Naive thymus-derived CD4-positive, alpha-beta T cell (primary cell): ENCODE measurements at regions not wholly inside any gene's neighbourhood (a gene's known extent, or its start where the extent isn't known, plus 50 kb on each side); places are given as distances from the start of the nearest gene placed in this dataset.

Experiments
- ATAC-seq: fragments of 150-1000 bp; cut with Tn5 transposase; 2 replicates; pipeline ENCODE4 v1.10.0; 2021; ENCODE audit warnings: mild to moderate bottlenecking, moderate library complexity
- CTCF ChIA-PET: fragments of 350-600 bp; sonication (Branson Sonifier 250); formaldehyde crosslinking; loops from one replicate; lab custom pipeline; 2021; ENCODE audit warnings: antibody characterized with exemption; lab: Charles Lee
- POLR2A ChIA-PET: fragments of 350-600 bp; sonication (Branson Sonifier 250); formaldehyde crosslinking; loops from one replicate; lab custom pipeline; 2021; ENCODE audit warnings: antibody characterized with exemption, inconsistent platforms; lab: Charles Lee
- DNase-seq, 9 donors: peaks; one replicate each; pipeline versions ENCODE4 v3.0.0 to v3.0.0-alpha.2; 2020 to 2022; ENCODE audit warnings: mixed read lengths in 1 of 9
- H3K27ac ChIP-seq: one replicate; pipeline ENCODE4 v1.7.0; 2013; ENCODE audit warnings: mild to moderate bottlenecking, low read depth, low read length, moderate library complexity
- H3K27me3 ChIP-seq, 2 donors: one replicate each; pipeline ENCODE4 v1.7.0; 2013; ENCODE audit warnings: low read length in 2 of 2, mild to moderate bottlenecking in 2 of 2, moderate library complexity in 2 of 2; ENCODE audit not compliant: control insufficient read depth in 2 of 2, insufficient read depth in 2 of 2
- H3K36me3 ChIP-seq, 3 experiments: 1 replicate in 2 of 3; 2 replicates in 1 of 3; pipeline ENCODE4 v1.7.0; 2013; ENCODE audit warnings: low read length in 3 of 3, mild to moderate bottlenecking in 3 of 3, moderate library complexity in 1 of 3; ENCODE audit not compliant: insufficient read depth in 3 of 3, control insufficient read depth in 2 of 3
- H3K4me1 ChIP-seq, 2 donors: one replicate each; pipeline ENCODE4 v1.7.0; 2013; ENCODE audit warnings: low read length in 2 of 2, mild to moderate bottlenecking in 2 of 2, moderate library complexity in 1 of 2; ENCODE audit not compliant: control insufficient read depth in 2 of 2, insufficient read depth in 2 of 2
- H3K4me3 ChIP-seq: 2 replicates; pipeline ENCODE4 v1.7.0; 2013; ENCODE audit warnings: mild to moderate bottlenecking, low read length
- H3K9me3 ChIP-seq, 3 experiments: 1 replicate in 2 of 3; 2 replicates in 1 of 3; pipeline ENCODE4 v1.7.0; 2013; ENCODE audit warnings: low read length in 3 of 3; ENCODE audit not compliant: control insufficient read depth in 2 of 3
- H3K27ac Mint-ChIP-seq, 9 donors: one replicate each; pipeline ENCODE4 v1.8.0; 2020 to 2022; ENCODE audit warnings: mixed read lengths in 9 of 9, mild to moderate bottlenecking in 8 of 9, moderate library complexity in 5 of 9, inconsistent platforms in 2 of 9
- H3K27me3 Mint-ChIP-seq, 5 donors: one replicate each; pipeline ENCODE4 v1.8.0; 2021 to 2022; ENCODE audit warnings: mixed read lengths in 5 of 5, mild to moderate bottlenecking in 1 of 5
- H3K36me3 Mint-ChIP-seq, 5 donors: one replicate each; pipeline ENCODE4 v1.8.0; 2020 to 2022; ENCODE audit warnings: mixed read lengths in 5 of 5, mild to moderate bottlenecking in 3 of 5, inconsistent platforms in 1 of 5
- H3K4me1 Mint-ChIP-seq, 7 donors: one replicate each; pipeline ENCODE4 v1.8.0; 2020 to 2022; ENCODE audit warnings: mixed read lengths in 7 of 7, mild to moderate bottlenecking in 3 of 7, inconsistent platforms in 1 of 7
- H3K4me3 Mint-ChIP-seq, 10 donors: one replicate each; pipeline ENCODE4 v1.8.0; 2020 to 2022; ENCODE audit warnings: mild to moderate bottlenecking in 10 of 10, mixed read lengths in 10 of 10, moderate library complexity in 6 of 10, inconsistent platforms in 2 of 10
- H3K9me3 Mint-ChIP-seq, 11 donors: one replicate each; pipeline ENCODE4 v1.8.0; 2020 to 2022; ENCODE audit warnings: mixed read lengths in 11 of 11, mild to moderate bottlenecking in 4 of 11, inconsistent platforms in 1 of 11, moderate library complexity in 1 of 11
- intact Hi-C, 2 donors: fragments of 100-400 bp; cut with micrococcal nuclease; formaldehyde crosslinking; loops; one replicate each; pipeline ENCODE4 v1.15.1; 2023

- H3K27ac ChIP-seq = no peak overlapping the region
- POLR2A ChIA-PET = no interaction called here
- Mint-ChIP-seq H3K27me3 (no peaks in the 10 kb centered on the region), H3K36me3 (no peaks in the 10 kb centered on the region), H3K4me3 (no peak overlapping the region), H3K27ac (no peak overlapping the region), H3K4me1 (no peaks in the 10 kb centered on the region), H3K9me3 (peaks cover 0 to 14% (median 4%) of the 10 kb centered on the region in 11 donors)
- intact Hi-C loops = no loop called here
- ATAC-seq = no peak
- no peaks in the 10 kb centered on the region for H3K36me3 ChIP-seq
- H3K4me3 ChIP-seq = no peak overlapping the region
- DNase-seq = no peak
- no peaks in the 10 kb centered on the region for H3K4me1 ChIP-seq
- H3K9me3 ChIP-seq = no peaks in the 10 kb centered on the region
- H3K27me3 ChIP-seq = no peaks in the 10 kb centered on the region
- CTCF ChIA-PET = interaction anchor here (0.6 kb wide), 1 partner anchor 82 kb away, joined by 3 read pairs; no protein-coding TSS in a partner anchor
These were observed 1251.1 kb downstream of the ZPLD1 start for GRCh38 chr3:103685939-103686338.

- Histone ChIP-seq H3K27ac (no peak overlapping the region), H3K27me3 (no peaks in the 10 kb centered on the region), H3K9me3 (no peaks in the 10 kb centered on the region), H3K4me3 (no peak overlapping the region), H3K36me3 (no peaks in the 10 kb centered on the region), H3K4me1 (no peaks in the 10 kb centered on the region)
- DNase-seq (no peak), ATAC-seq (no peak)
- Mint-ChIP-seq H3K9me3 (peaks cover 4 to 36% (median 9%) of the 10 kb centered on the region in 11 donors), H3K27ac (no peak overlapping the region), H3K4me1 (no peaks in the 10 kb centered on the region), H3K36me3 (peaks cover 0 to 7% (median 0%) of the 10 kb centered on the region in 5 donors), H3K27me3 (no peaks in the 10 kb centered on the region), H3K4me3 (no peak overlapping the region)
- ChIA-PET CTCF (no interaction called here), POLR2A (no interaction called here)
- intact Hi-C loops = no loop called here
These were observed 1255.7 kb downstream of the ZPLD1 start for GRCh38 chr3:103690536-103690935.

- POLR2A ChIA-PET = no interaction called here
- ATAC-seq (no peak), DNase-seq (no peak)
- intact Hi-C loops = no loop called here
- Mint-ChIP-seq H3K4me1 (no peaks in the 10 kb centered on the region), H3K27ac (no peak overlapping the region), H3K4me3 (no peak overlapping the region), H3K9me3 (peaks cover 4 to 36% (median 9%) of the 10 kb centered on the region in 11 donors), H3K27me3 (no peaks in the 10 kb centered on the region), H3K36me3 (peaks cover 0 to 7% (median 0%) of the 10 kb centered on the region in 5 donors)
- Histone ChIP-seq H3K4me1 (no peaks in the 10 kb centered on the region), H3K27me3 (no peaks in the 10 kb centered on the region), H3K27ac (no peak overlapping the region), H3K4me3 (no peak overlapping the region), H3K36me3 (no peaks in the 10 kb centered on the region), H3K9me3 (no peaks in the 10 kb centered on the region)
- CTCF ChIA-PET = no interaction called here
These were observed 1259.0 kb downstream of the ZPLD1 start for GRCh38 chr3:103693831-103694230.

- Histone ChIP-seq H3K27me3 (no peaks in the 10 kb centered on the region), H3K4me1 (no peaks in the 10 kb centered on the region), H3K4me3 (no peak overlapping the region), H3K36me3 (no peaks in the 10 kb centered on the region), H3K27ac (no peak overlapping the region), H3K9me3 (no peaks in the 10 kb centered on the region)
- Mint-ChIP-seq H3K27ac (no peak overlapping the region), H3K9me3 (peaks cover 0 to 5% (median 0%) of the 10 kb centered on the region in 11 donors), H3K27me3 (no peaks in the 10 kb centered on the region), H3K36me3 (no peaks in the 10 kb centered on the region), H3K4me1 (no peaks in the 10 kb centered on the region), H3K4me3 (no peak overlapping the region)
- DNase-seq (no peak), ATAC-seq (no peak)
- intact Hi-C loops = no loop called here
- ChIA-PET POLR2A (no interaction called here), CTCF (no interaction called here)
These were observed 1263.8 kb downstream of the ZPLD1 start for GRCh38 chr3:103698646-103699045.

GRCh38 chr3:103699228-103699627 lies 1264.4 kb downstream of the ZPLD1 start:
- ChIA-PET POLR2A (no interaction called here), CTCF (no interaction called here)
- no peak overlapping the region for H3K4me3 Mint-ChIP-seq
- Histone ChIP-seq H3K27me3 (no peaks in the 10 kb centered on the region), H3K4me3 (no peak overlapping the region), H3K27ac (no peak overlapping the region), H3K36me3 (no peaks in the 10 kb centered on the region), H3K4me1 (no peaks in the 10 kb centered on the region), H3K9me3 (no peaks in the 10 kb centered on the region)
- H3K9me3 Mint-ChIP-seq = peaks cover 0 to 5% (median 0%) of the 10 kb centered on the region in 11 donors
- intact Hi-C loops = no loop called here
- no peaks in the 10 kb centered on the region for H3K27me3 Mint-ChIP-seq
- H3K36me3 Mint-ChIP-seq = no peaks in the 10 kb centered on the region
- H3K27ac Mint-ChIP-seq = no peak overlapping the region
- H3K4me1 Mint-ChIP-seq = no peaks in the 10 kb centered on the region
- no peak for DNase-seq
- ATAC-seq = no peak

- H3K4me1 Mint-ChIP-seq = no peaks in the 10 kb centered on the region
- H3K36me3 Mint-ChIP-seq = no peaks in the 10 kb centered on the region
- no peak overlapping the region for H3K27ac ChIP-seq
- DNase-seq (no peak), ATAC-seq (no peak)
- no peak overlapping the region for H3K4me3 Mint-ChIP-seq
- no peak overlapping the region for H3K4me3 ChIP-seq
- H3K27ac Mint-ChIP-seq = no peak overlapping the region
- CTCF ChIA-PET = no interaction called here
- H3K36me3 ChIP-seq = no peaks in the 10 kb centered on the region
- H3K4me1 ChIP-seq = no peaks in the 10 kb centered on the region
- no peaks in the 10 kb centered on the region for H3K9me3 ChIP-seq
- no peaks in the 10 kb centered on the region for H3K27me3 Mint-ChIP-seq
- H3K9me3 Mint-ChIP-seq = peaks cover 0 to 1% (median 0%) of the 10 kb centered on the region in 11 donors
- H3K27me3 ChIP-seq = no peaks in the 10 kb centered on the region
- intact Hi-C loops = no loop called here
- POLR2A ChIA-PET = no interaction called here
These were observed 1270.8 kb downstream of the ZPLD1 start for GRCh38 chr3:103705641-103706040.

- POLR2A ChIA-PET = no interaction called here
- Histone ChIP-seq H3K4me3 (no peak overlapping the region), H3K36me3 (no peaks in the 10 kb centered on the region), H3K4me1 (no peaks in the 10 kb centered on the region), H3K9me3 (no peaks in the 10 kb centered on the region), H3K27me3 (no peaks in the 10 kb centered on the region), H3K27ac (no peak overlapping the region)
- DNase-seq = no peak
- no peak overlapping the region for H3K4me3 Mint-ChIP-seq
- intact Hi-C loops = no loop called here
- H3K27me3 Mint-ChIP-seq = no peaks in the 10 kb centered on the region
- H3K27ac Mint-ChIP-seq = no peak overlapping the region
- peaks cover 0 to 2% (median 0%) of the 10 kb centered on the region in 11 donors for H3K9me3 Mint-ChIP-seq
- CTCF ChIA-PET = no interaction called here
- no peaks in the 10 kb centered on the region for H3K36me3 Mint-ChIP-seq
- H3K4me1 Mint-ChIP-seq = no peaks in the 10 kb centered on the region
- no peak for ATAC-seq
These were observed 1271.9 kb downstream of the ZPLD1 start for GRCh38 chr3:103706671-103707070.
